ENCODE measurements at regions not wholly inside any gene's neighbourhood (a gene's known extent, or its start where the extent isn't known, plus 50 kb on each side); places are given as distances from the start of the nearest gene placed in this dataset.

- no peak for TF ChIP-seq CTCF (IDR thresholded peaks at IDR 0.05; ENCODE audit: insufficient read depth in 1 of 2, low read depth in 1 of 2, low read length in 1 of 2, severe bottlenecking in 1 of 2, unreplicated experiment in 1 of 2)
- Mint-ChIP-seq H3K4me3 (ENCODE audit: unreplicated experiment) (no peak overlapping the region), H3K9me3 (ENCODE audit: unreplicated experiment) (no peaks in the 10 kb centered on the region), H3K27ac (ENCODE audit: unreplicated experiment) (no peak overlapping the region), H3K36me3 (ENCODE audit: insufficient read depth, unreplicated experiment) (no peaks in the 10 kb centered on the region), H3K27me3 (ENCODE audit: insufficient read depth, unreplicated experiment) (peaks cover 19% of the 10 kb centered on the region), H3K4me1 (ENCODE audit: low read depth, unreplicated experiment) (no peaks in the 10 kb centered on the region)
- Histone ChIP-seq H3K36me3 (ENCODE audit: control insufficient read depth, insufficient read depth, low read length) (no peaks in the 10 kb centered on the region), H3K4me1 (no peaks in the 10 kb centered on the region), H3K4me3 (ENCODE audit: low read depth, low read length) (no peak overlapping the region), H3K27me3 (replicated peaks; ENCODE audit: control insufficient read depth, insufficient read depth, low read length) (no peaks in the 10 kb centered on the region; the same call in 1 of the 2 replicates), H3K9me3 (no peaks in the 10 kb centered on the region)
- intact Hi-C loops (cut with micrococcal nuclease; ENCODE audit: unreplicated experiment) = no loop called here
- CTCF ChIA-PET = no interaction called here
- POLR2A ChIA-PET = no interaction called here
- BruUV-seq (replicated peaks) = no TSS peak
- DNase-seq = no peak
Measured at GRCh38 chr3:24936574-24936973, 441.9 kb upstream of the THRB start.

GRCh38 chr3:24937228-24937627 lies 442.6 kb upstream of the THRB start:
- Mint-ChIP-seq H3K27ac (ENCODE audit: unreplicated experiment) (no peak overlapping the region), H3K4me3 (ENCODE audit: unreplicated experiment) (no peak overlapping the region), H3K27me3 (ENCODE audit: insufficient read depth, unreplicated experiment) (peaks cover 20% of the 10 kb centered on the region), H3K4me1 (ENCODE audit: low read depth, unreplicated experiment) (no peaks in the 10 kb centered on the region), H3K9me3 (ENCODE audit: unreplicated experiment) (no peaks in the 10 kb centered on the region), H3K36me3 (ENCODE audit: insufficient read depth, unreplicated experiment) (no peaks in the 10 kb centered on the region)
- BruUV-seq (replicated peaks) = no TSS peak
- H3K4me1 ChIP-seq = no peaks in the 10 kb centered on the region
- TF ChIP-seq CTCF (IDR thresholded peaks at IDR 0.05; ENCODE audit: insufficient read depth in 1 of 2, low read depth in 1 of 2, low read length in 1 of 2, severe bottlenecking in 1 of 2, unreplicated experiment in 1 of 2) = no peak
- no peak for DNase-seq
- H3K4me3 ChIP-seq (ENCODE audit: low read depth, low read length) = no peak overlapping the region
- ChIA-PET CTCF (no interaction called here), POLR2A (no interaction called here)
- H3K27me3 ChIP-seq (replicated peaks; ENCODE audit: control insufficient read depth, insufficient read depth, low read length) = no peaks in the 10 kb centered on the region; the same call in 1 of the 2 replicates
- intact Hi-C loops (cut with micrococcal nuclease; ENCODE audit: unreplicated experiment) = no loop called here
- H3K9me3 ChIP-seq = no peaks in the 10 kb centered on the region
- no peaks in the 10 kb centered on the region for H3K36me3 ChIP-seq (ENCODE audit: control insufficient read depth, insufficient read depth, low read length)

- no peak overlapping the region for H3K4me3 ChIP-seq (ENCODE audit: low read depth, low read length)
- POLR2A ChIA-PET = no interaction called here
- Mint-ChIP-seq H3K4me3 (ENCODE audit: unreplicated experiment) (no peak overlapping the region), H3K27me3 (ENCODE audit: insufficient read depth, unreplicated experiment) (peaks cover 20% of the 10 kb centered on the region), H3K36me3 (ENCODE audit: insufficient read depth, unreplicated experiment) (no peaks in the 10 kb centered on the region), H3K27ac (ENCODE audit: unreplicated experiment) (no peak overlapping the region), H3K9me3 (ENCODE audit: unreplicated experiment) (no peaks in the 10 kb centered on the region), H3K4me1 (ENCODE audit: low read depth, unreplicated experiment) (no peaks in the 10 kb centered on the region)
- H3K9me3 ChIP-seq = no peaks in the 10 kb centered on the region
- CTCF ChIA-PET = no interaction called here
- no peak for TF ChIP-seq CTCF (IDR thresholded peaks at IDR 0.05; ENCODE audit: insufficient read depth in 1 of 2, low read depth in 1 of 2, low read length in 1 of 2, severe bottlenecking in 1 of 2, unreplicated experiment in 1 of 2)
- BruUV-seq (replicated peaks) = no TSS peak
- intact Hi-C loops (cut with micrococcal nuclease; ENCODE audit: unreplicated experiment) = no loop called here
- no peaks in the 10 kb centered on the region for H3K4me1 ChIP-seq
- H3K27me3 ChIP-seq (replicated peaks; ENCODE audit: control insufficient read depth, insufficient read depth, low read length) = no peaks in the 10 kb centered on the region; the same call in 1 of the 2 replicates
- no peaks in the 10 kb centered on the region for H3K36me3 ChIP-seq (ENCODE audit: control insufficient read depth, insufficient read depth, low read length)
- DNase-seq = no peak
Measured at GRCh38 chr3:24937780-24938179, 443.1 kb upstream of the THRB start.

Data from Caco-2 (cell line).